ENCODE measurements at regions not wholly inside any gene's neighbourhood (a gene's known extent, or its start where the extent isn't known, plus 50 kb on each side); places are given as distances from the start of the nearest gene placed in this dataset.

- Histone ChIP-seq H3K27me3 (ENCODE audit: insufficient read depth, low read depth) (no peaks in the 10 kb centered on the region), H3F3A (ENCODE audit: insufficient read depth, low read depth) (no peaks in the 10 kb centered on the region), H3K4me3 (no peak overlapping the region), H3K36me3 (ENCODE audit: low read depth) (no peaks in the 10 kb centered on the region), H3K9me3 (ENCODE audit: insufficient read depth, low read depth) (no peaks in the 10 kb centered on the region), H3K4me1 (replicated peaks; ENCODE audit: insufficient read depth) (peaks cover 11% of the 10 kb centered on the region), H2AFZ (no peak overlapping the region), H3K4me2 (peak overlapping the region; percentile 29; the same call in 1 of the 2 replicates), H3K9me2 (ENCODE audit: insufficient read depth) (no peaks in the 10 kb centered on the region), H3K79me2 (ENCODE audit: low read depth) (no peaks in the 10 kb centered on the region), H4K20me1 (ENCODE audit: insufficient read depth) (no peaks in the 10 kb centered on the region), H3K27ac (no peak overlapping the region)
- ChIA-PET POLR2A (ENCODE audit: unreplicated experiment) (interaction anchor here (0.6 to 0.7 kb wide), 2 partner anchors 17 to 126 kb away, joined by 6 to 10 read pairs; no protein-coding TSS in a partner anchor), CTCF (interaction anchor here (1.0 kb wide), 1 partner anchor 51 kb away, joined by 3 read pairs; no protein-coding TSS in a partner anchor)
- no peak for DNase-seq
- BruUV-seq (replicated peaks) = no TSS peak
- intact Hi-C loops (cut with micrococcal nuclease; ENCODE audit: unreplicated experiment) = loop anchor here (2.0 to 10.0 kb wide), 2 partner anchors 79 to 305 kb away; partner anchors contain the start of gene NXT2
- TF ChIP-seq CTCF (conservative IDR thresholded peaks at IDR 0.05) (no peak), EZH2 (IDR thresholded peaks at IDR 0.05; ENCODE audit: low read depth) (no peak)
These were observed 106.9 kb upstream of the ACSL4 start for GRCh38 chrX:109839694-109840567.

- no peaks in the 10 kb centered on the region for H3K79me2 ChIP-seq (ENCODE audit: low read depth)
- H3K4me2 ChIP-seq = peak overlapping the region; percentile 29; the same call in 1 of the 2 replicates
- H3K4me1 ChIP-seq (replicated peaks; ENCODE audit: insufficient read depth) = peaks cover 11% of the 10 kb centered on the region
- H3K27ac ChIP-seq = no peak overlapping the region
- no peaks in the 10 kb centered on the region for H3K9me2 ChIP-seq (ENCODE audit: insufficient read depth)
- no peak overlapping the region for H2AFZ ChIP-seq
- ChIA-PET POLR2A (ENCODE audit: unreplicated experiment) (interaction anchor here (0.6 to 0.7 kb wide), 2 partner anchors 16 to 126 kb away, joined by 6 to 10 read pairs; no protein-coding TSS in a partner anchor), CTCF (interaction anchor here (1.0 kb wide), 1 partner anchor 50 kb away, joined by 3 read pairs; no protein-coding TSS in a partner anchor)
- peak; percentile 16 to 63 for DNase-seq
- intact Hi-C loops (cut with micrococcal nuclease; ENCODE audit: unreplicated experiment) = loop anchor here (2.0 to 10.0 kb wide), 2 partner anchors 80 to 306 kb away; partner anchors contain the start of gene NXT2
- no peaks in the 10 kb centered on the region for H3K27me3 ChIP-seq (ENCODE audit: insufficient read depth, low read depth)
- TF ChIP-seq CTCF (conservative IDR thresholded peaks at IDR 0.05) = no peak
- TF ChIP-seq EZH2 (IDR thresholded peaks at IDR 0.05; ENCODE audit: low read depth) = no peak
- no peaks in the 10 kb centered on the region for H3K36me3 ChIP-seq (ENCODE audit: low read depth)
- H3F3A ChIP-seq (ENCODE audit: insufficient read depth, low read depth) = no peaks in the 10 kb centered on the region
- no peak overlapping the region for H3K4me3 ChIP-seq
- H4K20me1 ChIP-seq (ENCODE audit: insufficient read depth) = no peaks in the 10 kb centered on the region
- BruUV-seq (replicated peaks) = no TSS peak
- H3K9me3 ChIP-seq (ENCODE audit: insufficient read depth, low read depth) = no peaks in the 10 kb centered on the region
These were observed 107.5 kb upstream of the ACSL4 start for GRCh38 chrX:109840585-109840984.

- Histone ChIP-seq H3K4me3 (no peak overlapping the region), H3K9me3 (ENCODE audit: insufficient read depth, low read depth) (no peaks in the 10 kb centered on the region), H3K4me2 (no peak overlapping the region), H3K27me3 (ENCODE audit: insufficient read depth, low read depth) (no peaks in the 10 kb centered on the region), H2AFZ (no peak overlapping the region), H3K79me2 (ENCODE audit: low read depth) (no peaks in the 10 kb centered on the region), H3F3A (ENCODE audit: insufficient read depth, low read depth) (no peaks in the 10 kb centered on the region), H3K4me1 (replicated peaks; ENCODE audit: insufficient read depth) (peaks cover 11% of the 10 kb centered on the region), H4K20me1 (ENCODE audit: insufficient read depth) (no peaks in the 10 kb centered on the region), H3K36me3 (ENCODE audit: low read depth) (no peaks in the 10 kb centered on the region), H3K27ac (no peak overlapping the region), H3K9me2 (ENCODE audit: insufficient read depth) (no peaks in the 10 kb centered on the region)
- CTCF ChIA-PET = no interaction called here
- DNase-seq = no peak
- no TSS peak for BruUV-seq (replicated peaks)
- intact Hi-C loops (cut with micrococcal nuclease; ENCODE audit: unreplicated experiment) = loop anchor here (2.0 to 10.0 kb wide), 2 partner anchors 80 to 306 kb away; partner anchors contain the start of gene NXT2
- TF ChIP-seq EZH2 (IDR thresholded peaks at IDR 0.05; ENCODE audit: low read depth) (no peak), CTCF (conservative IDR thresholded peaks at IDR 0.05) (no peak)
- POLR2A ChIA-PET (ENCODE audit: unreplicated experiment) = no interaction called here
These were observed 108.2 kb upstream of the ACSL4 start for GRCh38 chrX:109841257-109841656.
